GM23248 (cell line): ENCODE measurements at regions not wholly inside any gene's neighbourhood (a gene's known extent, or its start where the extent isn't known, plus 50 kb on each side); places are given as distances from the start of the nearest gene placed in this dataset.
A peak's percentile ranks its signal among the peaks of the same experiment; 100 is the strongest.

ENCODE experiments used
- DNase-seq: peaks from one replicate; pipeline ENCODE4 v3.0.0-alpha.2; 2015
- H2AFZ ChIP-seq: fragments of 200-600 bp; sonication (generic); 2 replicates; pipeline ENCODE4 v1.6.1; 2016; ENCODE audit warnings: antibody characterized with exemption
- H3F3A ChIP-seq: fragments of 200-600 bp; sonication (generic); 2 replicates; pipeline ENCODE4 v1.6.1; 2016; ENCODE audit warnings: mild to moderate bottlenecking, antibody characterized with exemption, mixed run types; ENCODE audit not compliant: insufficient read depth
- H3K27ac ChIP-seq: fragments of 200-600 bp; sonication (generic); 2 replicates; pipeline ENCODE4 v1.5.1; 2016; ENCODE audit warnings: mild to moderate bottlenecking
- H3K27me3 ChIP-seq: fragments of 200-600 bp; sonication (generic); replicated peaks from 2 replicates; pipeline ENCODE4 v1.6.1; 2016; ENCODE audit warnings: mild to moderate bottlenecking; ENCODE audit not compliant: insufficient read depth
- H3K36me3 ChIP-seq: fragments of 200-600 bp; sonication (generic); 2 replicates; pipeline ENCODE4 v1.6.1; 2016; ENCODE audit warnings: low read depth, mild to moderate bottlenecking
- H3K4me1 ChIP-seq: fragments of 200-600 bp; sonication (generic); 2 replicates; pipeline ENCODE4 v1.6.1; 2016; ENCODE audit warnings: mild to moderate bottlenecking; ENCODE audit not compliant: insufficient read depth
- H3K4me2 ChIP-seq: fragments of 200-600 bp; sonication (generic); one replicate; pipeline ENCODE4 v1.6.1; 2016; ENCODE audit warnings: mild to moderate bottlenecking; ENCODE audit not compliant: unreplicated experiment
- H3K4me3 ChIP-seq: fragments of 200-600 bp; sonication (generic); 2 replicates; pipeline ENCODE4 v1.5.1; 2016; ENCODE audit warnings: mild to moderate bottlenecking
- H3K79me2 ChIP-seq: fragments of 200-600 bp; sonication (generic); 2 replicates; pipeline ENCODE4 v1.6.1; 2016; ENCODE audit warnings: mild to moderate bottlenecking; ENCODE audit not compliant: insufficient read depth
- H3K9ac ChIP-seq: fragments of 200-600 bp; sonication (generic); 2 replicates; pipeline ENCODE4 v1.6.1; 2016; ENCODE audit warnings: mild to moderate bottlenecking
- H3K9me2 ChIP-seq: fragments of 200-600 bp; sonication (generic); 2 replicates; pipeline ENCODE4 v1.6.1; 2016; ENCODE audit warnings: mixed run types, mild to moderate bottlenecking, moderate library complexity; ENCODE audit not compliant: insufficient read depth
- H3K9me3 ChIP-seq: fragments of 200-600 bp; sonication (generic); one replicate; pipeline ENCODE4 v1.6.1; 2017; ENCODE audit warnings: low read depth
- H4K20me1 ChIP-seq: fragments of 200-600 bp; sonication (generic); 2 replicates; pipeline ENCODE4 v1.6.0; 2016; ENCODE audit not compliant: insufficient read depth
- EZH2 ChIP-seq: fragments of 200-600 bp; sonication (generic); IDR thresholded peaks from 2 replicates; pipeline ENCODE4 v1.6.1; 2018; ENCODE audit warnings: antibody characterized with exemption, mild to moderate bottlenecking; ENCODE audit not compliant: insufficient read depth, poor library complexity, severe bottlenecking
- EZH2phosphoT487 ChIP-seq: fragments of 200-600 bp; sonication (generic); IDR thresholded peaks from 2 replicates; pipeline ENCODE4 v1.6.1; 2018; ENCODE audit warnings: antibody characterized with exemption, moderate library complexity, mild to moderate bottlenecking, low read depth; ENCODE audit not compliant: insufficient read depth
- WGBS, 2 experiments: methylation state at CpG; one replicate each; pipeline ENCODE4 v1.1.6; 2015 to 2017; ENCODE audit warnings: low lambda C conversion rate in 2 of 2, low coverage in 1 of 2; ENCODE audit errors: missing lambda C conversion rate in 2 of 2; 5-methylcytosine and 5-hydroxymethylcytosine counted together
- in situ Hi-C: fragments of 300-500 bp; cut with MboI; formaldehyde crosslinking; loops from 2 replicates; pipeline ENCODE4 v1.15.0; 2020

DNA sequence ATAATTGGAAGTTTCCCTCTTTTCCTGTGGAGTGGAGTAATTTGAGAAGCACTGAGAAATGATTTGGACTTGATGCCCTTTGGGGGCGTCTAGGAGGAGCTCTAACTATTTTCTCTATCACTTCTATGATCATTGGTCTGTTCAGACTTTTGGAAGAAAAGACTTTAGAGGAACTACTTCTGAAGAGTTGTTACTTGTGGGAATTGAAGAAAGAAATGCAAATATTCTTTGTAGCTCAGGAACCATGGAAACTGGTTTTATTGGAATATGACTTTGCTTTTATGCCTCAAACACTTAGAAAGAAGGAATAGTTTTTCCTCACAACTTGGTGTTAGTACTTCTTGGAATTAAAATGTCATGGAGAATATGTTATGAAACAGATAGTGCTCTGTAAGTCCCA lies 122.0 kb upstream of the ALDH1A3 start:
- Histone ChIP-seq H3K4me2 (no peak overlapping the region), H4K20me1 (no peaks in the 10 kb centered on the region), H3K9me2 (no peaks in the 10 kb centered on the region; the same call in 1 of the 2 replicates), H3K36me3 (no peaks in the 10 kb centered on the region), H3K4me1 (peaks cover 28% of the 10 kb centered on the region), H3K27me3 (no peaks in the 10 kb centered on the region), H3K9me3 (no peaks in the 10 kb centered on the region), H3K4me3 (no peak overlapping the region), H3K27ac (no peak overlapping the region), H3K9ac (no peak overlapping the region), H3F3A (peaks cover 28% of the 10 kb centered on the region), H2AFZ (peak overlapping the region; percentile 34; the same call in 1 of the 2 replicates), H3K79me2 (no peaks in the 10 kb centered on the region)
- in situ Hi-C loops, result no loop called here
- WGBS, 2 experiments, result 48 to 50% methylated on average over 1 of the region's 1 CpG
- no peak for DNase-seq
- TF ChIP-seq EZH2phosphoT487, result no peak
- no peak for TF ChIP-seq EZH2

DNA sequence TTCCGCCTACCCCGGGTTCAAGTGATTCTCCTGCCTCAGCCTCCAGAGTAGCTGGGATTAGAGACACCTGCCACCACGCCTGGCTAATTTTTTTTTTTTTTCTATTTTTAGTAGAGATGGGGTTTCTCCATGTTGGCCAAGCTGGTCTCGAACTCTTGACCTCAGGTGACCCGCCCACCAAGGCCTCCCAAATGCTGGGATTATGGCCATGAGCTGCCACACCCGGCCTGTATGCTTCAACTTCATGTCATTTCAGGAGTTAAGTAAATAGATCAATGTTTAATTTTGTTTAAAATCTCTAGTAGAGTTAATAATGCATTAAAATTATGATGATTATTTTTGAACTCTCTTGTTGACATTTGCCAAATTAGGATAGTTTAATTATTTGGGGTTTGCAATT lies 121.1 kb upstream of the ALDH1A3 start:
- H3K4me1 ChIP-seq, result peaks cover 28% of the 10 kb centered on the region
- peak overlapping the region; percentile 58 for H3K4me3 ChIP-seq
- peak overlapping the region; percentile 48; the same call in 1 of the 2 replicates for H2AFZ ChIP-seq
- in situ Hi-C loops, result no loop called here
- peaks cover 28% of the 10 kb centered on the region for H3F3A ChIP-seq
- no peaks in the 10 kb centered on the region for H4K20me1 ChIP-seq
- no peaks in the 10 kb centered on the region for H3K9me3 ChIP-seq
- H3K9ac ChIP-seq, result peak overlapping the region; percentile 68; the same call in 1 of the 2 replicates
- H3K79me2 ChIP-seq, result no peaks in the 10 kb centered on the region
- H3K27ac ChIP-seq, result peak overlapping the region; percentile 78
- H3K27me3 ChIP-seq, result no peaks in the 10 kb centered on the region
- H3K4me2 ChIP-seq, result peak overlapping the region; percentile 84
- DNase-seq, result no peak
- TF ChIP-seq EZH2, result no peak
- TF ChIP-seq EZH2phosphoT487, result no peak
- no peaks in the 10 kb centered on the region for H3K36me3 ChIP-seq
- no peaks in the 10 kb centered on the region; the same call in 1 of the 2 replicates for H3K9me2 ChIP-seq
- 92 to 94% methylated on average over 6 of the region's 6 CpGs for WGBS, 2 experiments

DNA sequence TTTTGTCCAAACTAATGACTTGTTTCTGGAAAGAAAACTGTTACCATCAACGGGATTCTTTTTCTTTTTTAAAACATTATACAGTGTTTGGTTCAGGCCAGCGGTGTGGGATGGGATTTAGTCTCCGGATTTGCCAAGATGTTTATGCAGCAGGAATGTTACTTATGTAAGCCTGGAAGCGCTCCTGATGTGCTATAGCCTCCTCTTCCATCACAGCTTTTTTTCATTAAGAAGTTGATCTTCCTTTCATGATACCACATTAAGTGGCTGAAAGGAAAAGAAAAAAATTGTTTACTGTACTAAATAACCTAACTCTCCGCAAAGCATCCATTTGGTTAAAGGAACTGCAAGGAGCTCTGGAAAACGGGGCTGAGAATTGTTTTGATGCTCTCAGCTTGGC lies 120.5 kb upstream of the ALDH1A3 start:
- Histone ChIP-seq H2AFZ (peak overlapping the region; percentile 48), H3K79me2 (no peaks in the 10 kb centered on the region), H3K4me1 (peaks cover 28% of the 10 kb centered on the region), H3K4me3 (peak overlapping the region; percentile 58), H3K27me3 (no peaks in the 10 kb centered on the region), H3K36me3 (no peaks in the 10 kb centered on the region), H3F3A (peaks cover 28% of the 10 kb centered on the region), H4K20me1 (no peaks in the 10 kb centered on the region), H3K9ac (peak overlapping the region; percentile 68), H3K9me3 (no peaks in the 10 kb centered on the region), H3K27ac (peak overlapping the region; percentile 78), H3K9me2 (no peaks in the 10 kb centered on the region; the same call in 1 of the 2 replicates), H3K4me2 (peak overlapping the region; percentile 84)
- in situ Hi-C loops, result no loop called here
- TF ChIP-seq EZH2, result no peak
- TF ChIP-seq EZH2phosphoT487, result no peak
- peak; percentile 86 for DNase-seq
- WGBS, 2 experiments, result 0 to 1% methylated on average over 6 of the region's 6 CpGs

DNA sequence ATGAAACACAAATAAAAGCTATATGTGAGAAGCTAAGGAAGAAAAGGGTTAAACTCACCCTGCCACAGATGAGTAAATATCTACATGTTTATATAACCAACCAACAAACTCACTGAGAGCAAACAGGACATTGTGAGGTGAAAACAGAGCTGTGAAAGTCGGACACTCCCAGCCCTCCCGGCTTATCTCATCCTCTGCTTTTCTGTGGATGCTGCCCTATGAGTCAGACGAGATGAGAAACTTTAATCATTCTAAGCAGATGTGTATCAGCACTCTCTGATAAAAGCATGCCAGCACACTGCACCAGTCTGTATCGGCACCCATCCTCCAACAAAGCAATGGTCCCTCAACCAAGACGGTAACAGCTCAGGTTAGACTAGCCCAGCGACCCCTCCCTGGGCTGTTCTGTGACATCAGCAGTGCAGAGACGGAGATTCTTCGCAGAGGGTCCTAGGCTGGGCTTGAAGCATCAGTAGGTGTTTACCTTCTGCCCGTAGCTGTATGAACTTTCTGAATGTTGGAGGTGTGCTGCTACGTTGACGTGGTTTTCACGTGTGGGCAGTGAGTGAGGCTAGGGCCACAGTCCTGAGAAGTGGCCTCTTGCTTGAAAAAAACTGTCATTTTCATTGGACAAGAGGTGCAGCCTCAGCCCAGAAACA lies 119.8 kb upstream of the ALDH1A3 start:
- peak overlapping the region; percentile 58 for H3K4me3 ChIP-seq
- H3K36me3 ChIP-seq, result no peaks in the 10 kb centered on the region
- in situ Hi-C loops, result no loop called here
- no peaks in the 10 kb centered on the region; the same call in 1 of the 2 replicates for H3K9me2 ChIP-seq
- peak; percentile 88 for DNase-seq
- H2AFZ ChIP-seq, result peak overlapping the region; percentile 48
- no peaks in the 10 kb centered on the region for H3K9me3 ChIP-seq
- H3K79me2 ChIP-seq, result no peaks in the 10 kb centered on the region
- TF ChIP-seq EZH2phosphoT487 (no peak), EZH2 (no peak)
- H3K9ac ChIP-seq, result peak overlapping the region; percentile 68
- H3K4me2 ChIP-seq, result peak overlapping the region; percentile 84
- no peaks in the 10 kb centered on the region for H4K20me1 ChIP-seq
- H3K27me3 ChIP-seq, result no peaks in the 10 kb centered on the region
- H3K27ac ChIP-seq, result peak overlapping the region; percentile 78
- peaks cover 28% of the 10 kb centered on the region for H3F3A ChIP-seq
- H3K4me1 ChIP-seq, result peaks cover 29% of the 10 kb centered on the region
- WGBS, 2 experiments, result 34 to 35% methylated on average over 12 of the region's 12 CpGs
